ENCODE measurements at regions not wholly inside any gene's neighbourhood (a gene's known extent, or its start where the extent isn't known, plus 50 kb on each side); places are given as distances from the start of the nearest gene placed in this dataset.

- TF ChIP-seq, protein P1, sequence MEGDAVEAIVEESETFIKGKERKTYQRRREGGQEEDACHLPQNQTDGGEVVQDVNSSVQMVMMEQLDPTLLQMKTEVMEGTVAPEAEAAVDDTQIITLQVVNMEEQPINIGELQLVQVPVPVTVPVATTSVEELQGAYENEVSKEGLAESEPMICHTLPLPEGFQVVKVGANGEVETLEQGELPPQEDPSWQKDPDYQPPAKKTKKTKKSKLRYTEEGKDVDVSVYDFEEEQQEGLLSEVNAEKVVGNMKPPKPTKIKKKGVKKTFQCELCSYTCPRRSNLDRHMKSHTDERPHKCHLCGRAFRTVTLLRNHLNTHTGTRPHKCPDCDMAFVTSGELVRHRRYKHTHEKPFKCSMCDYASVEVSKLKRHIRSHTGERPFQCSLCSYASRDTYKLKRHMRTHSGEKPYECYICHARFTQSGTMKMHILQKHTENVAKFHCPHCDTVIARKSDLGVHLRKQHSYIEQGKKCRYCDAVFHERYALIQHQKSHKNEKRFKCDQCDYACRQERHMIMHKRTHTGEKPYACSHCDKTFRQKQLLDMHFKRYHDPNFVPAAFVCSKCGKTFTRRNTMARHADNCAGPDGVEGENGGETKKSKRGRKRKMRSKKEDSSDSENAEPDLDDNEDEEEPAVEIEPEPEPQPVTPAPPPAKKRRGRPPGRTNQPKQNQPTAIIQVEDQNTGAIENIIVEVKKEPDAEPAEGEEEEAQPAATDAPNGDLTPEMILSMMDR (conservative IDR thresholded peaks at IDR 0.05 in 1 of 2, IDR thresholded peaks at IDR 0.05 in 1 of 2; ENCODE audit: low read depth in 1 of 2, low read length in 2 of 2) = no peak
- no peak for TF ChIP-seq EZH2 (IDR thresholded peaks at IDR 0.05; ENCODE audit: low read length, missing control alignments)
These were observed 133.0 kb downstream of the OTUD1 start for GRCh38 chr10:23571884-23572283.
